PC-3 (cell line): ENCODE measurements at regions not wholly inside any gene's neighbourhood (a gene's known extent, or its start where the extent isn't known, plus 50 kb on each side); places are given as distances from the start of the nearest gene placed in this dataset.
"Not testable (repeated sequence)": the region's sequence is repeated elsewhere in the genome, so short reads cannot be mapped to it uniquely, and the experiment has no call there.

Source experiments
- ATAC-seq: fragments of 200-7000 bp; cut with Tn5 transposase; 2 replicates; pipeline ENCODE4 v1.9.1; 2020; ENCODE audit warnings: mild to moderate bottlenecking, moderate library complexity
- BruUV-seq: library from RNA; stranded (reverse); fragments of 400-500 nt; replicated peaks from 2 replicates; lab custom pipeline; 2021; lab: Mats Ljungman, UMichigan
- CTCF ChIA-PET: fragments of 300-600 bp; sonication (Branson Sonifier 250); formaldehyde crosslinking; loops from one replicate; lab custom pipeline; 2022; ENCODE audit warnings: antibody characterized with exemption; lab: Charles Lee
- POLR2A ChIA-PET: fragments of 300-600 bp; sonication (Branson Sonifier 250); formaldehyde crosslinking; loops from one replicate; lab custom pipeline; 2022; ENCODE audit warnings: antibody characterized with exemption; ENCODE audit not compliant: unreplicated experiment; lab: Charles Lee
- DNase-seq: peaks from one replicate; pipeline ENCODE4 v3.0.0-alpha.2; 2015
- H2AFZ ChIP-seq: fragments of 300-600 bp; sonication (generic); 2 replicates; pipeline ENCODE4 v1.6.0; 2016; ENCODE audit warnings: antibody characterized with exemption, low read length
- H3F3A ChIP-seq: fragments of 300-600 bp; sonication (generic); one replicate; pipeline ENCODE4 v1.6.0; 2017; ENCODE audit warnings: antibody characterized with exemption, low read length, control low read depth, mild to moderate bottlenecking; ENCODE audit not compliant: unreplicated experiment
- H3K27ac ChIP-seq: fragments of 300-600 bp; sonication (generic); 2 replicates; pipeline ENCODE4 v1.5.1; 2016; ENCODE audit warnings: mild to moderate bottlenecking, low read length
- H3K27me3 ChIP-seq: fragments of 300-600 bp; sonication (generic); 2 replicates; pipeline ENCODE4 v1.6.1; 2016; ENCODE audit warnings: low read length, mixed read lengths
- H3K36me3 ChIP-seq: fragments of 300-600 bp; sonication (generic); 2 replicates; pipeline ENCODE4 v1.6.1; 2016; ENCODE audit warnings: low read depth, mixed run types, low read length, mixed read lengths
- H3K4me1 ChIP-seq: fragments of 300-600 bp; sonication (generic); 2 replicates; pipeline ENCODE4 v1.5.1; 2016; ENCODE audit warnings: low read length; ENCODE audit not compliant: insufficient read depth
- H3K4me2 ChIP-seq: fragments of 300-600 bp; sonication (generic); 2 replicates; pipeline ENCODE4 v1.6.0; 2016; ENCODE audit warnings: low read length
- H3K4me3 ChIP-seq: fragments of 300-600 bp; sonication (generic); 2 replicates; pipeline ENCODE4 v1.5.1; 2016; ENCODE audit warnings: mild to moderate bottlenecking, low read length, mixed read lengths
- H3K79me2 ChIP-seq: fragments of 300-600 bp; sonication (generic); 2 replicates; pipeline ENCODE4 v1.6.1; 2017; ENCODE audit warnings: low read length, mixed read lengths
- H3K9ac ChIP-seq: fragments of 300-600 bp; sonication (generic); 2 replicates; pipeline ENCODE4 v1.6.0; 2016; ENCODE audit warnings: mild to moderate bottlenecking, low read length
- H3K9me2 ChIP-seq: fragments of 300-600 bp; sonication (generic); replicated peaks from 2 replicates; pipeline ENCODE4 v1.6.1; 2016; ENCODE audit warnings: mixed run types, low read length, mixed read lengths
- H3K9me3 ChIP-seq: fragments of 300-600 bp; sonication (generic); 2 replicates; pipeline ENCODE4 v1.6.1; 2016; ENCODE audit warnings: low read length, mixed read lengths
- H4K20me1 ChIP-seq: fragments of 300-600 bp; sonication (generic); 2 replicates; pipeline ENCODE4 v1.6.1; 2016; ENCODE audit warnings: low read length, mixed read lengths
- EZH2 ChIP-seq: fragments of 300-600 bp; sonication (generic); IDR thresholded peaks from one replicate; pipeline ENCODE4 v1.6.1; 2017; ENCODE audit warnings: antibody characterized with exemption, mild to moderate bottlenecking, low read length; ENCODE audit not compliant: unreplicated experiment
- EZH2phosphoT487 ChIP-seq: fragments of 300-600 bp; sonication (generic); IDR thresholded peaks from 2 replicates; pipeline ENCODE4 v1.6.1; 2018; ENCODE audit warnings: mild to moderate bottlenecking, antibody characterized with exemption, low read length, borderline replicate concordance
- intact Hi-C: fragments of 100-400 bp; cut with micrococcal nuclease; formaldehyde crosslinking; loops from 2 replicates; pipeline ENCODE4 v1.9.0; 2023
- TF ChIP-seq, protein P1 (sequence below): fragments of 300-600 bp; sonication (generic); conservative IDR thresholded peaks from 2 replicates; pipeline ENCODE4 v1.5.1; 2017; ENCODE audit warnings: antibody characterized with exemption, low read depth, mild to moderate bottlenecking, low read length

DNA sequence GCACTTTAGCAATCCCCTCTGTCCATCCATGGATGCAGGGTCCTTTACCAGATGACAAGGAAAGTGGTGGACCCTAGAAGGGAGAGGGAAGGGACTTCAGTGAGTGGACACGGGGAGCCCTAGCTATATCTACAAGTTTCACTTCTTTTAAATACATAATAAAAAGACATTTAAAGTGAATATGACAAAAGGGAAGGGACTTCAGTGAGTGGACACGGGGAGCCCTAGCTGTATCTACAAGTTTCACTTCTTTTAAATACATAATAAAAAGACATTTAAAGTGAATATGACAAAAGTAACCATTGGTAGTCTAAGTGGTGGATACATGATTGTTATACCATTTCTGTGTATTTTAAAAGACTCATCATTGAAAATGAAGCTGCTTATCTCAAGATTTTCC, 81.9 kb upstream of the HES1 start:
- H3K4me1 ChIP-seq: peaks cover 7% of the 10 kb centered on the region
- DNase-seq (no peak), ATAC-seq (no peak)
- peaks cover 6% of the 10 kb centered on the region; the same call in 1 of the 2 replicates for H3K36me3 ChIP-seq
- BruUV-seq: no TSS peak
- no peaks in the 10 kb centered on the region for H3K9me2 ChIP-seq
- no peak overlapping the region for H3K27ac ChIP-seq
- no peak overlapping the region for H2AFZ ChIP-seq
- H3K27me3 ChIP-seq: no peaks in the 10 kb centered on the region
- CTCF ChIA-PET: no interaction called here
- no peaks in the 10 kb centered on the region for H3F3A ChIP-seq
- H3K9me3 ChIP-seq: peaks cover 10% of the 10 kb centered on the region
- TF ChIP-seq EZH2phosphoT487 (no peak), EZH2 (no peak)
- TF ChIP-seq, protein P1, sequence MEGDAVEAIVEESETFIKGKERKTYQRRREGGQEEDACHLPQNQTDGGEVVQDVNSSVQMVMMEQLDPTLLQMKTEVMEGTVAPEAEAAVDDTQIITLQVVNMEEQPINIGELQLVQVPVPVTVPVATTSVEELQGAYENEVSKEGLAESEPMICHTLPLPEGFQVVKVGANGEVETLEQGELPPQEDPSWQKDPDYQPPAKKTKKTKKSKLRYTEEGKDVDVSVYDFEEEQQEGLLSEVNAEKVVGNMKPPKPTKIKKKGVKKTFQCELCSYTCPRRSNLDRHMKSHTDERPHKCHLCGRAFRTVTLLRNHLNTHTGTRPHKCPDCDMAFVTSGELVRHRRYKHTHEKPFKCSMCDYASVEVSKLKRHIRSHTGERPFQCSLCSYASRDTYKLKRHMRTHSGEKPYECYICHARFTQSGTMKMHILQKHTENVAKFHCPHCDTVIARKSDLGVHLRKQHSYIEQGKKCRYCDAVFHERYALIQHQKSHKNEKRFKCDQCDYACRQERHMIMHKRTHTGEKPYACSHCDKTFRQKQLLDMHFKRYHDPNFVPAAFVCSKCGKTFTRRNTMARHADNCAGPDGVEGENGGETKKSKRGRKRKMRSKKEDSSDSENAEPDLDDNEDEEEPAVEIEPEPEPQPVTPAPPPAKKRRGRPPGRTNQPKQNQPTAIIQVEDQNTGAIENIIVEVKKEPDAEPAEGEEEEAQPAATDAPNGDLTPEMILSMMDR: no peak
- H3K79me2 ChIP-seq: no peaks in the 10 kb centered on the region
- intact Hi-C loops: no loop called here
- POLR2A ChIA-PET: no interaction called here
- H3K4me2 ChIP-seq: no peak overlapping the region
- no peaks in the 10 kb centered on the region for H4K20me1 ChIP-seq
- H3K4me3 ChIP-seq: no peak overlapping the region
- H3K9ac ChIP-seq: no peak overlapping the region

GRCh38 chr3:194054540-194054939, 81.4 kb upstream of the HES1 start:
- BruUV-seq: no TSS peak

DNA sequence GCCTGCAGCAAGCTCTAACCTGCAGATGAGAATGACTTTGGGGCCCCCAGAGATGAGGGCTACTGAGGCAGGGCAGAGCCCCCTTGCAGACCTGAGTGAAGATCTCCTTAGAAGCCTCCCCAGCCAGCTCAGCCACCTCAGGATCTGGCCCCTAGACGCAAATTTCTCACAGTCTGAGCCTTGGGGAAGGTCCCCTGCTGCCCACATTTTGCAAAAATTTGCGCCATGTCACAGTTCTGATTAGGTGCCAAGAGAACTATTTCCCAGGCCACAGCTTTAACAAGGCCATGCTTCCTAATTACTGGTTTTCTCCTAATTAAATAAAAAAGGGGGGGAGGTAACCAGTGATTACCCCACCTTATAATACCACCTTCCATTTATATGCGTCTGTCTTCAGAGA, 81.0 kb upstream of the HES1 start:
- Histone ChIP-seq H3K36me3 (peaks cover 6% of the 10 kb centered on the region; the same call in 1 of the 2 replicates), H3K27ac (no peak overlapping the region), H3F3A (no peaks in the 10 kb centered on the region), H3K9me3 (peaks cover 10% of the 10 kb centered on the region), H3K4me1 (peaks cover 7% of the 10 kb centered on the region), H3K9me2 (no peaks in the 10 kb centered on the region), H3K9ac (no peak overlapping the region), H3K4me2 (no peak overlapping the region), H3K4me3 (no peak overlapping the region), H3K27me3 (no peaks in the 10 kb centered on the region), H4K20me1 (no peaks in the 10 kb centered on the region), H2AFZ (no peak overlapping the region), H3K79me2 (no peaks in the 10 kb centered on the region)
- ChIA-PET CTCF (no interaction called here), POLR2A (no interaction called here)
- TF ChIP-seq EZH2phosphoT487: no peak
- no peak for TF ChIP-seq EZH2
- TF ChIP-seq, protein P1: no peak
- ATAC-seq: no peak
- DNase-seq: no peak
- intact Hi-C loops: no loop called here
- no TSS peak for BruUV-seq

More at GRCh38 chr3:194054540-194054939, 81.4 kb upstream of the HES1 start:
- ChIA-PET POLR2A (no interaction called here), CTCF (no interaction called here)
- intact Hi-C loops: no loop called here
- Histone ChIP-seq H3K27me3 (no peaks in the 10 kb centered on the region), H3K79me2 (no peaks in the 10 kb centered on the region), H3K9me2 (no peaks in the 10 kb centered on the region), H3K9ac (no peak overlapping the region), H4K20me1 (no peaks in the 10 kb centered on the region), H2AFZ (no peak overlapping the region), H3K9me3 (peaks cover 10% of the 10 kb centered on the region), H3F3A (no peaks in the 10 kb centered on the region), H3K4me2 (no peak overlapping the region), H3K4me3 (no peak overlapping the region), H3K4me1 (peaks cover 7% of the 10 kb centered on the region), H3K27ac (no peak overlapping the region), H3K36me3 (peaks cover 6% of the 10 kb centered on the region; the same call in 1 of the 2 replicates)
- no peak for TF ChIP-seq EZH2
- TF ChIP-seq, protein P1: no peak
- TF ChIP-seq EZH2phosphoT487: no peak
- DNase-seq (no peak), ATAC-seq (no peak)

DNA sequence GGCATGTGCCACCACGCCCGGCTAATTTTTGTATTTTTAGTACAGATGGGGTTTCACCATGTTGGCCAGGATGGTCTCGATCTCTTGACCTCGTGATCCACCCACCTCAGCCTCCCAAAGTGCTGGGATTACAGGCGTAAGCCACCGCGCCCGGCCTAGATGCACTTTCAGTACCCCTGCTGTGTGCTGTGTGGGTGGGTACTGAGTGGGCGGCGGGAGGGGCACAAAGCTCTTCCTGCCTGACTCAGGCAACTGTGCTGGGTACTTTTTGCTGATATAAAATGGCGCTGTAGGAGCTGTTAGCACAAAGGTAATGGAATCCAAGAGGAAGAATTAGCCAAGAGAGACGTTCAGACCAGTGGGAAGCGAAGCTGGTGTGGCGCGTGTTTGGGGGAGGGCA, 79.6 kb upstream of the HES1 start:
- H3K9ac ChIP-seq, H3K4me2 ChIP-seq, CTCF ChIA-PET, ATAC-seq, H3K9me3 ChIP-seq, BruUV-seq, H3K9me2 ChIP-seq, H3K27me3 ChIP-seq, H2AFZ ChIP-seq, DNase-seq, POLR2A ChIA-PET, H3K36me3 ChIP-seq, H3K27ac ChIP-seq, H3K79me2 ChIP-seq, intact Hi-C loops, H3F3A ChIP-seq, H4K20me1 ChIP-seq, H3K4me3 ChIP-seq, H3K4me1 ChIP-seq: not testable (repeated sequence)
